Cardiac muscle cell (in vitro differentiated cells and primary cell): ENCODE measurements at regions not wholly inside any gene's neighbourhood (a gene's known extent, or its start where the extent isn't known, plus 50 kb on each side); places are given as distances from the start of the nearest gene placed in this dataset.

Source experiments
- DNase-seq, 2 donors: peaks; one replicate each; pipeline versions ENCODE4 v3.0.0 to v3.0.0-alpha.2; 2010 to 2017; ENCODE audit warnings: low read depth in 1 of 2, low spot score in 1 of 2
- H3K27ac ChIP-seq: fragments of 200-600 bp; sonication (generic); 2 replicates; pipeline ENCODE4 v1.5.1; 2016
- H3K27me3 ChIP-seq: fragments of 200-600 bp; sonication (generic); 2 replicates; pipeline ENCODE4 v1.6.0; 2016; ENCODE audit warnings: control low read depth
- H3K36me3 ChIP-seq: fragments of 200-600 bp; sonication (generic); 2 replicates; pipeline ENCODE4 v1.5.1; 2016; ENCODE audit warnings: control low read depth
- H3K4me1 ChIP-seq: fragments of 200-600 bp; sonication (generic); 2 replicates; pipeline ENCODE4 v1.8.1; 2017; ENCODE audit warnings: low read depth, mild to moderate bottlenecking, mixed run types
- H3K4me3 ChIP-seq: fragments of 200-600 bp; sonication (generic); 2 replicates; pipeline ENCODE4 v1.5.1; 2016; ENCODE audit warnings: mild to moderate bottlenecking
- H3K9me3 ChIP-seq: fragments of 200-600 bp; sonication (generic); 2 replicates; pipeline ENCODE4 v1.5.1; 2017; ENCODE audit warnings: low read depth, mild to moderate bottlenecking, control low read depth
- CTCF ChIP-seq: IDR thresholded peaks from 2 replicates; pipeline ENCODE4 v1.5.1; 2012; ENCODE audit warnings: low read depth, mild to moderate bottlenecking, low read length

DNA sequence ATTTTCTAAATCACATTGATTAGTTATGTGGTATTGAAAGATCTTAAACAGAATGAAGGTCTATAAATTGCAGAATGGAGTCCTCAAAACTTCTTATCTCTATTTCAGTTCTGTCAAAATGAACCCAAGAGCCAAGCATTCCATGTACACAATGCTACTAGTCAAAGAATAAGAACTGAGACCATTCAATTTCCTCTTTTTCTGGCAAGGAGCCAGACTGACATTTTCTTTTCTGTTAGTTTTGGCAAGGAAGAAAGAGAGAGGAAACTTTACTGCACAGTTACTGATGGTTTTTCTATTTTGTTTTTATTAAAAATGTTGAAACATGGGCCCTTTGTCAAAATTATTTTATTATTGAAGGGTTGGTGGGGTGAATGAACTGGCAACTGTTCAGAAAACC, 181.8 kb upstream of the FERD3L start:
- Histone ChIP-seq H3K4me3 (no peak overlapping the region), H3K27ac (no peak overlapping the region), H3K27me3 (no peaks in the 10 kb centered on the region), H3K4me1 (no peaks in the 10 kb centered on the region), H3K9me3 (no peaks in the 10 kb centered on the region), H3K36me3 (no peaks in the 10 kb centered on the region)
- no peak for TF ChIP-seq CTCF
- DNase-seq: peak in 1 of 2 donors; percentile 83

- TF ChIP-seq CTCF: no peak
Measured at GRCh38 chr7:19322002-19322401, 176.8 kb upstream of the FERD3L start.

GRCh38 chr7:19318287-19318686, 173.1 kb upstream of the FERD3L start:
- H3K4me3 ChIP-seq: no peak overlapping the region

More at GRCh38 chr7:19322002-19322401, 176.8 kb upstream of the FERD3L start:
- Histone ChIP-seq H3K4me3 (no peak overlapping the region), H3K4me1 (no peaks in the 10 kb centered on the region), H3K27me3 (no peaks in the 10 kb centered on the region), H3K9me3 (no peaks in the 10 kb centered on the region), H3K27ac (no peak overlapping the region), H3K36me3 (no peaks in the 10 kb centered on the region)
- no peak for DNase-seq

DNA sequence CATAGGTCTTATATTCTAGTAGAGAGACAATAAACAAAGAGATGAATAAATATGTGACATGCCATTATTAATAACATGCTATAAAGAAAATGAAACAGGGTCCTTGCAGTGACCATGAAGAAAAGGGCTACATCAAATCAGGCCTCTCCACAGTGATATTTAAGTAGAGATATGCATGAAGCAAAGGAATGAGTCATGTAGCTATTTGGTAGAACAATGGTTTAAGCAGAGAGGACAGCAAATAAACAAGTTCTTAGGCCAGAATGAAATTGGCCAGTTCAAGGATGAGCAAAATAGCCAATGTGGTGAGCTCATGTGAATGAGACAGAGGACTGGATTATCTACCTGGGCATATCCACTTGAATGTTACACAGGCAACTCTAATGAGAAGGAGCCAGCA, 172.2 kb upstream of the FERD3L start:
- no peak overlapping the region for H3K27ac ChIP-seq
- no peaks in the 10 kb centered on the region for H3K9me3 ChIP-seq
- no peak for TF ChIP-seq CTCF
- H3K4me3 ChIP-seq: no peak overlapping the region
- DNase-seq: peak in 1 of 2 donors; percentile 11
- no peaks in the 10 kb centered on the region for H3K27me3 ChIP-seq
- H3K4me1 ChIP-seq: no peaks in the 10 kb centered on the region
- H3K36me3 ChIP-seq: no peaks in the 10 kb centered on the region

More at GRCh38 chr7:19318287-19318686, 173.1 kb upstream of the FERD3L start:
- Histone ChIP-seq H3K9me3 (no peaks in the 10 kb centered on the region), H3K36me3 (no peaks in the 10 kb centered on the region), H3K4me1 (no peaks in the 10 kb centered on the region), H3K27me3 (no peaks in the 10 kb centered on the region), H3K27ac (no peak overlapping the region)
- TF ChIP-seq CTCF: no peak
- DNase-seq: no peak

DNA sequence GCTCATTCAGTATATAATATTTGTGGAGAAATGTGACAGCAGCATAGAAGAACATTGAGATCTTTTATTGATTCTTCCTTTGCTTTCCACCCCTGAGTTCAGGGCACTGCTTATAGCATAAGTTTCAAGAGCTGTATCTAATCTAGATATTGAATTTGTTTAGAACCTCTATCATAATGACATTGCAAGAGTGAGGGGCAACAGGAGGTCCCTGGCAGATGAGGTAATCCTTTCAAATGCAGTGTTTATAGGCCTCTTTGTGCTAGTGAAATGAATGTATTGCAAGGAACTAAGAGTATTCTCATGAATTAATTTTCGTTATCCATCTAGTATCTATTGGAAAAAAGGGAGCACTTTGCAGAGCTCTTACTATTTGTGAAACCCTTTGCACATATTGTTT, 167.2 kb upstream of the FERD3L start:
- Histone ChIP-seq H3K27me3 (no peaks in the 10 kb centered on the region), H3K36me3 (no peaks in the 10 kb centered on the region), H3K9me3 (no peaks in the 10 kb centered on the region), H3K27ac (no peak overlapping the region), H3K4me1 (no peaks in the 10 kb centered on the region), H3K4me3 (no peak overlapping the region)
- no peak for TF ChIP-seq CTCF
- DNase-seq: no peak

- TF ChIP-seq CTCF: no peak
- H3K4me3 ChIP-seq: no peak overlapping the region
- DNase-seq: no peak
- H3K27ac ChIP-seq: no peak overlapping the region
- no peaks in the 10 kb centered on the region for H3K36me3 ChIP-seq
- H3K9me3 ChIP-seq: no peaks in the 10 kb centered on the region
- no peaks in the 10 kb centered on the region for H3K4me1 ChIP-seq
- H3K27me3 ChIP-seq: no peaks in the 10 kb centered on the region
Measured at GRCh38 chr7:19307554-19307953, 162.3 kb upstream of the FERD3L start.
